SK-N-MC (cell line): ENCODE measurements at regions not wholly inside any gene's neighbourhood (a gene's known extent, or its start where the extent isn't known, plus 50 kb on each side); places are given as distances from the start of the nearest gene placed in this dataset.

ENCODE experiments used
- EZH2 ChIP-seq: fragments of 200-600 bp; sonication (generic); IDR thresholded peaks from one replicate; pipeline ENCODE4 v1.6.1; 2017; ENCODE audit warnings: antibody characterized with exemption
- POLR2AphosphoS5 ChIP-seq: IDR thresholded peaks from 2 replicates; pipeline ENCODE4 v1.6.1; 2012; ENCODE audit warnings: mild to moderate bottlenecking, low read depth, low read length, borderline replicate concordance

- TF ChIP-seq POLR2AphosphoS5, result no peak
- TF ChIP-seq EZH2, result no peak
These were observed 67.0 kb upstream of the GPR158 start for GRCh38 chr10:25107756-25108155.
